Mesothelial cell of epicardium (in vitro differentiated cells): ENCODE measurements at regions not wholly inside any gene's neighbourhood (a gene's known extent, or its start where the extent isn't known, plus 50 kb on each side); places are given as distances from the start of the nearest gene placed in this dataset.

Experiments used
- DNase-seq, 2 experiments: peaks; one replicate each; pipeline ENCODE4 v3.0.0; 2021; ENCODE audit warnings: low spot score in 2 of 2; ENCODE audit not compliant: unreplicated experiment in 2 of 2
- H3K27ac Mint-ChIP-seq: 2 replicates; pipeline ENCODE4 v1.8.0; 2021; ENCODE audit warnings: mixed read lengths
- H3K27me3 Mint-ChIP-seq: 2 replicates; pipeline ENCODE4 v1.8.0; 2021; ENCODE audit warnings: low read depth, mixed read lengths
- H3K36me3 Mint-ChIP-seq: 2 replicates; pipeline ENCODE4 v1.8.0; 2021; ENCODE audit warnings: mixed read lengths
- H3K4me1 Mint-ChIP-seq: 2 replicates; pipeline ENCODE4 v1.8.0; 2021; ENCODE audit warnings: mixed read lengths
- H3K4me3 Mint-ChIP-seq: 2 replicates; pipeline ENCODE4 v1.8.0; 2021; ENCODE audit warnings: mild to moderate bottlenecking, moderate library complexity, mixed read lengths
- H3K9me3 Mint-ChIP-seq: 2 replicates; pipeline ENCODE4 v1.8.0; 2021; ENCODE audit warnings: mixed read lengths
- TF ChIP-seq, protein P1 (sequence below): fragments of 200-600 bp; sonication (generic); IDR thresholded peaks from one replicate; pipeline ENCODE4 v1.5.0; 2021; ENCODE audit warnings: antibody characterized with exemption; ENCODE audit not compliant: unreplicated experiment

DNA sequence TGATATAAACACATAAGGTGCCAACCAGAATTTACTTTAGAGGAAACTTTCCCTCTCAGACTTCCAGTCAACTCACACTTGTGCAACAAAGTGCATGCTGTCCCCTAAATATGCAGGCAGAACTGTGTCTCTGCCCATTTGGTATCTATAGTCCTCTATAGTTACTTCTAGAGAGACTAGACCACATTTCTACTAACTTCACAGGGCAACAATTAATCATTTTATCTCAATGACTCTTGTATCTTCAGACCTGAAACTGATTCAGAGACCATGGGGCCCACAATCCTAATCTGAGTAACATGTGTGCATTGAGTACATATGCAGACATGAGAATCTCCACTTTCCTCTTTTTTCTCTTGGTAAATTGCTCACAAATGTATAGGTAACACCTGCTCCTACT is 158.1 kb downstream of the ZNF486 start:
- Mint-ChIP-seq H3K36me3 (no peaks in the 10 kb centered on the region), H3K27ac (no peak overlapping the region), H3K4me1 (no peaks in the 10 kb centered on the region), H3K4me3 (no peak overlapping the region), H3K9me3 (no peaks in the 10 kb centered on the region), H3K27me3 (no peaks in the 10 kb centered on the region)
- no peak for DNase-seq
- TF ChIP-seq, protein P1, sequence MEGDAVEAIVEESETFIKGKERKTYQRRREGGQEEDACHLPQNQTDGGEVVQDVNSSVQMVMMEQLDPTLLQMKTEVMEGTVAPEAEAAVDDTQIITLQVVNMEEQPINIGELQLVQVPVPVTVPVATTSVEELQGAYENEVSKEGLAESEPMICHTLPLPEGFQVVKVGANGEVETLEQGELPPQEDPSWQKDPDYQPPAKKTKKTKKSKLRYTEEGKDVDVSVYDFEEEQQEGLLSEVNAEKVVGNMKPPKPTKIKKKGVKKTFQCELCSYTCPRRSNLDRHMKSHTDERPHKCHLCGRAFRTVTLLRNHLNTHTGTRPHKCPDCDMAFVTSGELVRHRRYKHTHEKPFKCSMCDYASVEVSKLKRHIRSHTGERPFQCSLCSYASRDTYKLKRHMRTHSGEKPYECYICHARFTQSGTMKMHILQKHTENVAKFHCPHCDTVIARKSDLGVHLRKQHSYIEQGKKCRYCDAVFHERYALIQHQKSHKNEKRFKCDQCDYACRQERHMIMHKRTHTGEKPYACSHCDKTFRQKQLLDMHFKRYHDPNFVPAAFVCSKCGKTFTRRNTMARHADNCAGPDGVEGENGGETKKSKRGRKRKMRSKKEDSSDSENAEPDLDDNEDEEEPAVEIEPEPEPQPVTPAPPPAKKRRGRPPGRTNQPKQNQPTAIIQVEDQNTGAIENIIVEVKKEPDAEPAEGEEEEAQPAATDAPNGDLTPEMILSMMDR: no peak

GRCh38 chr19:20321139-20321763 is 154.2 kb downstream of the ZNF486 start:
- H3K27me3 Mint-ChIP-seq: no peaks in the 10 kb centered on the region

DNA sequence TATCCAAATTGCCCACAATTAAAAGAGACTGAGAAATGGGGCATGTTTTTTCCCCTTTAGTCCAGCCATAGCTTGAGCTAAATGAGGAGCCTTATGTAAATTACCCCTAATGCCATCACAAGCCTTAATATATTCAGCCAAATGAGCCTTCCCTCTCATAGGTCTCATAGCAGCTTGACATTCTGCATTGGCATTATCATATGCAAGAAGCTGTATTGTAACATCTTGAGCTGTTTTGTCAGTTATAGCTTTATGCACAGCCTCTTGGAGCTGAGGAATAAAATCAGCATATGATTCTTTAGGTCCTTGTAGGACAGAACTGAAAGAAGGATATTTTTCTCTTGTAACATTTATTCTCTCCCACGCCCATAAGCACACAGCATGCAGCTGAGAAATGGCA is 153.2 kb downstream of the ZNF486 start:
- H3K36me3 Mint-ChIP-seq: no peaks in the 10 kb centered on the region
- TF ChIP-seq, protein P1: no peak
- H3K9me3 Mint-ChIP-seq: no peaks in the 10 kb centered on the region
- no peak overlapping the region for H3K27ac Mint-ChIP-seq
- peaks cover 5% of the 10 kb centered on the region for H3K4me1 Mint-ChIP-seq
- no peak overlapping the region for H3K4me3 Mint-ChIP-seq
- no peak for DNase-seq
- no peaks in the 10 kb centered on the region for H3K27me3 Mint-ChIP-seq

More at GRCh38 chr19:20321139-20321763, 154.2 kb downstream of the ZNF486 start:
- H3K36me3 Mint-ChIP-seq: no peaks in the 10 kb centered on the region
- DNase-seq: no peak
- H3K27ac Mint-ChIP-seq: no peak overlapping the region
- no peak overlapping the region for H3K4me3 Mint-ChIP-seq
- peaks cover 5% of the 10 kb centered on the region for H3K4me1 Mint-ChIP-seq
- TF ChIP-seq, protein P1: no peak
- H3K9me3 Mint-ChIP-seq: no peaks in the 10 kb centered on the region

GRCh38 chr19:20318616-20319015 is 151.6 kb downstream of the ZNF486 start:
- no peaks in the 10 kb centered on the region for H3K9me3 Mint-ChIP-seq
- DNase-seq: no peak
- no peak overlapping the region for H3K4me3 Mint-ChIP-seq
- H3K4me1 Mint-ChIP-seq: peaks cover 5% of the 10 kb centered on the region
- H3K27ac Mint-ChIP-seq: peak overlapping the region; percentile 5
- no peaks in the 10 kb centered on the region for H3K27me3 Mint-ChIP-seq
- TF ChIP-seq, protein P1: no peak
- H3K36me3 Mint-ChIP-seq: no peaks in the 10 kb centered on the region

DNA sequence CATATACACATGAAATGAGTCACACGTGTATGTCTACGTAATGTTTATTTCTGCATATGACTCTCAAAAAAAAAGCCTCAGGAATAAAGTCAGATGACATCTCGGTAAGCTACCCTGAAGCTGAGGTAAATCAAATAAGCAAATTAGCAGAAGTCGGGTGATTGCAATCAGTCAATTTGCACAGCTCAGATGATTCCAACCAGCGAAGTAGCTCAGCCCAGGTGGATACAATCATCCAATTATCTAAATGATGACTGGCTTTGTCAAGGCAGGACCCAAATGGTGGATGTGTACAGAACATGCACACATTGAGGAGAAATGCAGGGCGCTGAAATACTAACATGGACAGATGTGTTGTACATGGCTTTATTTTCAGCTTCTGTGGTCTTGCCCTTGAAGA is 148.5 kb downstream of the ZNF486 start:
- no peaks in the 10 kb centered on the region for H3K27me3 Mint-ChIP-seq
- TF ChIP-seq, protein P1: no peak
- peaks cover 4% of the 10 kb centered on the region for H3K9me3 Mint-ChIP-seq
- peaks cover 5% of the 10 kb centered on the region for H3K4me1 Mint-ChIP-seq
- H3K4me3 Mint-ChIP-seq: no peak overlapping the region
- H3K27ac Mint-ChIP-seq: no peak overlapping the region
- no peaks in the 10 kb centered on the region for H3K36me3 Mint-ChIP-seq
- no peak for DNase-seq

DNA sequence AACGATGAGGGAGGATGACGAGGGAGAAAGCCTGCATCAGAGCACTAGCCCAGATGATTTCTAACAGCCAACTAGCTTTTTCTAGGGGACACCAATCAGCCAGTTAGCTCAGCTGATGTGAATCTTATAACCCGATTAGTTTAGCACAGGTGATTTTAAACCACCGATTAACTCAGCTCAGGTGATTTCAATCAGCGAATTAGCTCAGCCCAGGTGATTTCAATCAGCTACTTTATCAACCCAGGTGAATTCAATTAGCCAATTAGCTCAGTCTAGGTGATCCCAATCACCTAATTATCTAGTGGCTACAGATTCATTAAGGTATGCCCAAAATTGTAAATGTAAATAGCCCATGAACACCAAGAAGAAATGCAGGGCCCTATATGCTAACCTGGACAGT is 146.9 kb downstream of the ZNF486 start:
- Mint-ChIP-seq H3K27ac (no peak overlapping the region), H3K27me3 (no peaks in the 10 kb centered on the region), H3K4me3 (no peak overlapping the region), H3K36me3 (no peaks in the 10 kb centered on the region), H3K4me1 (peaks cover 5% of the 10 kb centered on the region), H3K9me3 (peaks cover 10% of the 10 kb centered on the region)
- no peak for DNase-seq
- TF ChIP-seq, protein P1: no peak
